Activated gamma-delta T cell (primary cell): ENCODE measurements at regions not wholly inside any gene's neighbourhood (a gene's known extent, or its start where the extent isn't known, plus 50 kb on each side); places are given as distances from the start of the nearest gene placed in this dataset.

Source experiments
- DNase-seq: peaks from one replicate; lab custom pipeline; 2025; lab: John Stamatoyannopoulos, UW

GRCh38 chr2:6421138-6421730 lies 444.5 kb downstream of the CMPK2 start:
- DNase-seq: no peak

- no peak for DNase-seq
These were observed 443.8 kb downstream of the CMPK2 start for GRCh38 chr2:6421888-6422287.

- no peak for DNase-seq
These were observed 442.6 kb downstream of the CMPK2 start for GRCh38 chr2:6423157-6423556.

- DNase-seq: no peak
These were observed 441.8 kb downstream of the CMPK2 start for GRCh38 chr2:6423944-6424343.

GRCh38 chr2:6425032-6425431 lies 440.7 kb downstream of the CMPK2 start:
- DNase-seq: no peak

- no peak for DNase-seq
These were observed 436.3 kb downstream of the CMPK2 start for GRCh38 chr2:6429210-6429986.

- no peak for DNase-seq
These were observed 431.3 kb downstream of the CMPK2 start for GRCh38 chr2:6434438-6434837.

- no peak for DNase-seq
These were observed 423.9 kb downstream of the CMPK2 start for GRCh38 chr2:6441800-6442199.

GRCh38 chr2:6442252-6442985 lies 423.3 kb downstream of the CMPK2 start:
- DNase-seq: no peak

- no peak for DNase-seq
These were observed 422.5 kb downstream of the CMPK2 start for GRCh38 chr2:6443061-6443823.

- no peak for DNase-seq
These were observed 421.2 kb downstream of the CMPK2 start for GRCh38 chr2:6444514-6444913.

- no peak for DNase-seq
These were observed 420.6 kb downstream of the CMPK2 start for GRCh38 chr2:6445156-6445555.

- no peak for DNase-seq
These were observed 418.6 kb downstream of the CMPK2 start for GRCh38 chr2:6446938-6447608.

- no peak for DNase-seq
These were observed 416.8 kb downstream of the CMPK2 start for GRCh38 chr2:6448893-6449292.

GRCh38 chr2:6449343-6449742 lies 416.4 kb downstream of the CMPK2 start:
- no peak for DNase-seq

- no peak for DNase-seq
These were observed 412.8 kb downstream of the CMPK2 start for GRCh38 chr2:6452702-6453481.

- no peak for DNase-seq
These were observed 411.3 kb downstream of the CMPK2 start for GRCh38 chr2:6454286-6454990.

GRCh38 chr2:6459138-6459537 lies 406.6 kb downstream of the CMPK2 start:
- DNase-seq: no peak

- no peak for DNase-seq
These were observed 395.2 kb downstream of the CMPK2 start for GRCh38 chr2:6470518-6470917.

- no peak for DNase-seq
These were observed 394.3 kb downstream of the CMPK2 start for GRCh38 chr2:6471419-6471818.
